Panc1 (cell line): ENCODE measurements at regions not wholly inside any gene's neighbourhood (a gene's known extent, or its start where the extent isn't known, plus 50 kb on each side); places are given as distances from the start of the nearest gene placed in this dataset.

Source experiments
- ATAC-seq: fragments of 200-7000 bp; cut with Tn5 transposase; 2 replicates; pipeline ENCODE4 v1.9.1; 2020; ENCODE audit warnings: mild to moderate bottlenecking, moderate library complexity
- BruUV-seq: library from RNA; stranded (reverse); fragments of 400-500 nt; replicated peaks from 2 replicates; lab custom pipeline; 2021; lab: Mats Ljungman, UMichigan
- CTCF ChIA-PET: fragments of 300-600 bp; sonication (Branson Sonifier 250); formaldehyde crosslinking; loops from one replicate; lab custom pipeline; 2022; ENCODE audit warnings: antibody characterized with exemption; lab: Charles Lee
- POLR2A ChIA-PET: fragments of 300-600 bp; sonication (Branson Sonifier 250); formaldehyde crosslinking; loops from one replicate; lab custom pipeline; 2022; ENCODE audit warnings: antibody characterized with exemption; lab: Charles Lee
- DNase-seq: peaks from one replicate; pipeline ENCODE4 v3.0.0-alpha.2; 2010; ENCODE audit warnings: low read depth, low spot score
- H3K27ac ChIP-seq: 2 replicates; pipeline ENCODE4 v1.5.1; 2011; ENCODE audit warnings: mild to moderate bottlenecking, low read length, inconsistent platforms
- H3K27me3 ChIP-seq: fragments of 200-500 bp; sonication (Bioruptor generic); 2 replicates; pipeline ENCODE4 v1.6.0; 2014; ENCODE audit warnings: low read length, inconsistent platforms; ENCODE audit not compliant: control insufficient read depth, insufficient read depth
- H3K36me3 ChIP-seq: fragments of 200-500 bp; sonication (Bioruptor generic); 2 replicates; pipeline ENCODE4 v1.5.1; 2014; ENCODE audit warnings: inconsistent platforms, mild to moderate bottlenecking, low read length, moderate library complexity; ENCODE audit not compliant: control insufficient read depth, insufficient read depth
- H3K4me1 ChIP-seq: 2 replicates; pipeline ENCODE4 v1.5.1; 2011; ENCODE audit warnings: inconsistent platforms, mild to moderate bottlenecking, low read length, moderate library complexity; ENCODE audit not compliant: control insufficient read depth, insufficient read depth
- H3K4me3 ChIP-seq, 2 experiments: 2 replicates each; pipeline ENCODE4 v1.5.1; 2011 to 2012; ENCODE audit warnings: low read depth in 2 of 2, low read length in 2 of 2, mild to moderate bottlenecking in 2 of 2, inconsistent platforms in 1 of 2, moderate library complexity in 1 of 2
- H3K9me3 ChIP-seq: fragments of 200-500 bp; sonication (Bioruptor generic); 2 replicates; pipeline ENCODE4 v1.5.1; 2014; ENCODE audit warnings: low read depth, mild to moderate bottlenecking, inconsistent platforms, low read length, moderate library complexity; ENCODE audit not compliant: control insufficient read depth, insufficient read depth
- CTCF ChIP-seq: fragments of 450-650 bp; IDR thresholded peaks from 2 replicates; pipeline ENCODE4 v1.5.1; 2017; ENCODE audit warnings: mild to moderate bottlenecking
- POLR2AphosphoS5 ChIP-seq: IDR thresholded peaks from 2 replicates; pipeline ENCODE4 v1.6.1; 2012; ENCODE audit warnings: mild to moderate bottlenecking, low read depth, low read length, moderate library complexity
- REST ChIP-seq, 2 experiments: IDR thresholded peaks; 2 replicates each; pipeline ENCODE4 v1.6.1; 2011 to 2012; ENCODE audit warnings: low read depth in 2 of 2, control low read depth in 1 of 2, low read length in 1 of 2, mild to moderate bottlenecking in 1 of 2, moderate library complexity in 1 of 2; ENCODE audit not compliant: insufficient read depth in 1 of 2
- SIN3A ChIP-seq: IDR thresholded peaks from 2 replicates; pipeline ENCODE4 v1.6.1; 2012; ENCODE audit warnings: low read depth, mild to moderate bottlenecking, low read length, moderate library complexity, borderline replicate concordance; ENCODE audit not compliant: insufficient read depth
- TCF7L2 ChIP-seq: IDR thresholded peaks from 2 replicates; pipeline ENCODE4 v1.6.1; 2011; ENCODE audit warnings: mild to moderate bottlenecking, low read depth, low read length, inconsistent platforms
- in situ Hi-C: cut with HindIII; loops from 2 replicates; pipeline ENCODE4 v1.10.0; 2016; ENCODE audit warnings: low sequenced_read_pairs, low pct_unique_long_range_greater_than_20kb
- intact Hi-C: fragments of 100-400 bp; cut with micrococcal nuclease; formaldehyde crosslinking; loops from one replicate; pipeline ENCODE4 v1.10.0; 2022; ENCODE audit not compliant: unreplicated experiment

GRCh38 chr14:28879573-28879996, 113.0 kb downstream of the FOXG1 start:
- ATAC-seq (no peak), DNase-seq (no peak)
- intact Hi-C loops (no loop called here), in situ Hi-C loops (no loop called here)
- H3K27ac ChIP-seq: no peak overlapping the region
- TF ChIP-seq TCF7L2: no peak
- no peak for TF ChIP-seq REST (IDR thresholded peaks at IDR 0.05; ENCODE audit: insufficient read depth in 1 of 2, low read depth in 2 of 2, low read length in 1 of 2)
- TF ChIP-seq CTCF: no peak
- TF ChIP-seq SIN3A: no peak
- TF ChIP-seq POLR2AphosphoS5: no peak
- H3K4me3 ChIP-seq: no peak overlapping the region
- H3K4me1 ChIP-seq: no peaks in the 10 kb centered on the region
- CTCF ChIA-PET: no interaction called here
- BruUV-seq: no TSS peak
- POLR2A ChIA-PET: no interaction called here
- no peaks in the 10 kb centered on the region for H3K36me3 ChIP-seq
- H3K9me3 ChIP-seq: no peaks in the 10 kb centered on the region
- H3K27me3 ChIP-seq: no peaks in the 10 kb centered on the region

GRCh38 chr14:28886940-28887339, 120.4 kb downstream of the FOXG1 start:
- DNase-seq (no peak), ATAC-seq (no peak)
- ChIA-PET CTCF (no interaction called here), POLR2A (no interaction called here)
- in situ Hi-C loops (no loop called here), intact Hi-C loops (no loop called here)
- no peaks in the 10 kb centered on the region for H3K4me1 ChIP-seq
- no peak overlapping the region for H3K4me3 ChIP-seq
- no peaks in the 10 kb centered on the region for H3K27me3 ChIP-seq
- no TSS peak for BruUV-seq
- H3K9me3 ChIP-seq: no peaks in the 10 kb centered on the region
- H3K36me3 ChIP-seq: no peaks in the 10 kb centered on the region
- TF ChIP-seq POLR2AphosphoS5 (no peak), REST (IDR thresholded peaks at IDR 0.05; ENCODE audit: insufficient read depth in 1 of 2, low read depth in 2 of 2, low read length in 1 of 2) (no peak), CTCF (no peak), TCF7L2 (no peak), SIN3A (no peak)
- H3K27ac ChIP-seq: no peak overlapping the region
